ENCODE measurements at regions not wholly inside any gene's neighbourhood (a gene's known extent, or its start where the extent isn't known, plus 50 kb on each side); places are given as distances from the start of the nearest gene placed in this dataset.
"Not testable (repeated sequence)": the region's sequence is repeated elsewhere in the genome, so short reads cannot be mapped to it uniquely, and the experiment has no call there.

GRCh38 chr14:87240319-87240718 is 752.7 kb downstream of the GALC start:
- ATAC-seq; H3K4me3 ChIP-seq (ENCODE audit: low read length); H3K27ac ChIP-seq (ENCODE audit: low read length); H3K9me3 ChIP-seq (ENCODE audit: control insufficient read depth, low read length); H3K4me1 ChIP-seq (ENCODE audit: control insufficient read depth, insufficient read depth, low read length); intact Hi-C loops (cut with DNase I); DNase-seq; H3K27me3 ChIP-seq (ENCODE audit: control insufficient read depth, insufficient read depth): not testable (repeated sequence)
- 62% methylated on average over 5 of the region's 5 CpGs for WGBS

- 66% methylated on average over 4 of the region's 4 CpGs for WGBS
- DNase-seq: no peak
- no peaks in the 10 kb centered on the region for H3K27me3 ChIP-seq (ENCODE audit: control insufficient read depth, insufficient read depth)
Observed at GRCh38 chr14:87233806-87234384, 759.1 kb downstream of the GALC start.

GRCh38 chr14:87233266-87233665 is 759.7 kb downstream of the GALC start:
- Histone ChIP-seq H3K27me3 (ENCODE audit: control insufficient read depth, insufficient read depth) (no peaks in the 10 kb centered on the region), H3K9me3 (ENCODE audit: control insufficient read depth, low read length) (no peaks in the 10 kb centered on the region), H3K27ac (ENCODE audit: low read length) (no peak overlapping the region), H3K4me1 (ENCODE audit: control insufficient read depth, insufficient read depth, low read length) (no peaks in the 10 kb centered on the region), H3K4me3 (ENCODE audit: low read length) (no peak overlapping the region)
- ATAC-seq (no peak), DNase-seq (no peak)
- 78% methylated on average over 2 of the region's 2 CpGs for WGBS
- intact Hi-C loops (cut with DNase I): no loop called here

More at GRCh38 chr14:87233806-87234384, 759.1 kb downstream of the GALC start:
- no peak overlapping the region for H3K27ac ChIP-seq (ENCODE audit: low read length)
- no peaks in the 10 kb centered on the region for H3K9me3 ChIP-seq (ENCODE audit: control insufficient read depth, low read length)
- no peak overlapping the region for H3K4me3 ChIP-seq (ENCODE audit: low read length)
- no peak for ATAC-seq
- H3K4me1 ChIP-seq (ENCODE audit: control insufficient read depth, insufficient read depth, low read length): no peaks in the 10 kb centered on the region
- intact Hi-C loops (cut with DNase I): no loop called here

- Histone ChIP-seq H3K4me3 (ENCODE audit: low read length) (no peak overlapping the region), H3K9me3 (ENCODE audit: control insufficient read depth, low read length) (no peaks in the 10 kb centered on the region), H3K4me1 (ENCODE audit: control insufficient read depth, insufficient read depth, low read length) (no peaks in the 10 kb centered on the region), H3K27ac (ENCODE audit: low read length) (no peak overlapping the region), H3K27me3 (ENCODE audit: control insufficient read depth, insufficient read depth) (no peaks in the 10 kb centered on the region)
- intact Hi-C loops (cut with DNase I): no loop called here
- DNase-seq (no peak), ATAC-seq (no peak)
- WGBS: 80% methylated on average over 3 of the region's 3 CpGs
Observed at GRCh38 chr14:87231336-87232026, 761.5 kb downstream of the GALC start.

- ATAC-seq (no peak), DNase-seq (no peak)
- Histone ChIP-seq H3K9me3 (ENCODE audit: control insufficient read depth, low read length) (no peaks in the 10 kb centered on the region), H3K4me3 (ENCODE audit: low read length) (no peak overlapping the region), H3K27ac (ENCODE audit: low read length) (no peak overlapping the region), H3K4me1 (ENCODE audit: control insufficient read depth, insufficient read depth, low read length) (no peaks in the 10 kb centered on the region), H3K27me3 (ENCODE audit: control insufficient read depth, insufficient read depth) (no peaks in the 10 kb centered on the region)
- intact Hi-C loops (cut with DNase I): no loop called here
Observed at GRCh38 chr14:87230726-87231125, 762.3 kb downstream of the GALC start.

GRCh38 chr14:87229131-87229530 is 763.9 kb downstream of the GALC start:
- DNase-seq: no peak
- WGBS: 57% methylated on average over 1 of the region's 1 CpG
- no peak for ATAC-seq

GRCh38 chr14:87217023-87217422 is 776.0 kb downstream of the GALC start:
- H3K9me3 ChIP-seq (ENCODE audit: control insufficient read depth, low read length): no peaks in the 10 kb centered on the region
- intact Hi-C loops (cut with DNase I): no loop called here
- H3K27me3 ChIP-seq (ENCODE audit: control insufficient read depth, insufficient read depth): no peaks in the 10 kb centered on the region
- no peak overlapping the region for H3K4me3 ChIP-seq (ENCODE audit: low read length)
- WGBS: 88% methylated on average over 3 of the region's 3 CpGs
- H3K4me1 ChIP-seq (ENCODE audit: control insufficient read depth, insufficient read depth, low read length): no peaks in the 10 kb centered on the region
- H3K27ac ChIP-seq (ENCODE audit: low read length): no peak overlapping the region
- ATAC-seq: no peak
- no peak for DNase-seq

More at GRCh38 chr14:87229131-87229530, 763.9 kb downstream of the GALC start:
- intact Hi-C loops (cut with DNase I): no loop called here
- Histone ChIP-seq H3K9me3 (ENCODE audit: control insufficient read depth, low read length) (no peaks in the 10 kb centered on the region), H3K4me3 (ENCODE audit: low read length) (no peak overlapping the region), H3K4me1 (ENCODE audit: control insufficient read depth, insufficient read depth, low read length) (no peaks in the 10 kb centered on the region), H3K27ac (ENCODE audit: low read length) (no peak overlapping the region), H3K27me3 (ENCODE audit: control insufficient read depth, insufficient read depth) (no peaks in the 10 kb centered on the region)

- ATAC-seq: no peak
- Histone ChIP-seq H3K4me1 (ENCODE audit: control insufficient read depth, insufficient read depth, low read length) (no peaks in the 10 kb centered on the region), H3K27ac (ENCODE audit: low read length) (no peak overlapping the region), H3K27me3 (ENCODE audit: control insufficient read depth, insufficient read depth) (no peaks in the 10 kb centered on the region), H3K4me3 (ENCODE audit: low read length) (no peak overlapping the region), H3K9me3 (ENCODE audit: control insufficient read depth, low read length) (no peaks in the 10 kb centered on the region)
- 90% methylated on average over 1 of the region's 1 CpG for WGBS
- DNase-seq: no peak
- intact Hi-C loops (cut with DNase I): no loop called here
Observed at GRCh38 chr14:87214558-87214957, 778.4 kb downstream of the GALC start.

GRCh38 chr14:87207756-87208155 is 785.2 kb downstream of the GALC start:
- 83% methylated on average over 2 of the region's 2 CpGs for WGBS
- no peak overlapping the region for H3K27ac ChIP-seq (ENCODE audit: low read length)
- H3K4me1 ChIP-seq (ENCODE audit: control insufficient read depth, insufficient read depth, low read length): no peaks in the 10 kb centered on the region
- intact Hi-C loops (cut with DNase I): no loop called here
- ATAC-seq (no peak), DNase-seq (no peak)
- no peaks in the 10 kb centered on the region for H3K27me3 ChIP-seq (ENCODE audit: control insufficient read depth, insufficient read depth)
- no peak overlapping the region for H3K4me3 ChIP-seq (ENCODE audit: low read length)
- H3K9me3 ChIP-seq (ENCODE audit: control insufficient read depth, low read length): no peaks in the 10 kb centered on the region

GRCh38 chr14:87205811-87206210 is 787.2 kb downstream of the GALC start:
- no peaks in the 10 kb centered on the region for H3K27me3 ChIP-seq (ENCODE audit: control insufficient read depth, insufficient read depth)
- no peak overlapping the region for H3K27ac ChIP-seq (ENCODE audit: low read length)
- 90% methylated on average over 3 of the region's 3 CpGs for WGBS
- no peaks in the 10 kb centered on the region for H3K4me1 ChIP-seq (ENCODE audit: control insufficient read depth, insufficient read depth, low read length)
- no peak overlapping the region for H3K4me3 ChIP-seq (ENCODE audit: low read length)
- ATAC-seq (no peak), DNase-seq (no peak)
- intact Hi-C loops (cut with DNase I): no loop called here
- no peaks in the 10 kb centered on the region for H3K9me3 ChIP-seq (ENCODE audit: control insufficient read depth, low read length)

- Histone ChIP-seq H3K4me1 (ENCODE audit: control insufficient read depth, insufficient read depth, low read length) (no peaks in the 10 kb centered on the region), H3K4me3 (ENCODE audit: low read length) (no peak overlapping the region), H3K27ac (ENCODE audit: low read length) (no peak overlapping the region), H3K27me3 (ENCODE audit: control insufficient read depth, insufficient read depth) (no peaks in the 10 kb centered on the region), H3K9me3 (ENCODE audit: control insufficient read depth, low read length) (no peaks in the 10 kb centered on the region)
- intact Hi-C loops (cut with DNase I): no loop called here
- no peak for DNase-seq
- WGBS: 83% methylated on average over 5 of the region's 5 CpGs
- no peak for ATAC-seq
Observed at GRCh38 chr14:87203346-87203745, 789.6 kb downstream of the GALC start.

- no peak for DNase-seq
- H3K27ac ChIP-seq (ENCODE audit: low read length): no peak overlapping the region
- H3K4me3 ChIP-seq (ENCODE audit: low read length): no peak overlapping the region
- no peaks in the 10 kb centered on the region for H3K27me3 ChIP-seq (ENCODE audit: control insufficient read depth, insufficient read depth)
- 57% methylated on average over 1 of the region's 1 CpG for WGBS
- ATAC-seq: no peak
- H3K4me1 ChIP-seq (ENCODE audit: control insufficient read depth, insufficient read depth, low read length): no peaks in the 10 kb centered on the region
- H3K9me3 ChIP-seq (ENCODE audit: control insufficient read depth, low read length): no peaks in the 10 kb centered on the region
- intact Hi-C loops (cut with DNase I): no loop called here
Observed at GRCh38 chr14:87199381-87199780, 793.6 kb downstream of the GALC start.
